ENCODE measurements at regions not wholly inside any gene's neighbourhood (a gene's known extent, or its start where the extent isn't known, plus 50 kb on each side); places are given as distances from the start of the nearest gene placed in this dataset.

GRCh38 chr5:38752622-38753021, 93.2 kb upstream of the OSMR start:
- H3K4me1 Mint-ChIP-seq = peaks cover 7% of the 10 kb centered on the region
- H3K9me3 Mint-ChIP-seq = no peaks in the 10 kb centered on the region
- TF ChIP-seq CTCF (IDR thresholded peaks at IDR 0.05) = no peak
- no peak for TF ChIP-seq EZH2 (IDR thresholded peaks at IDR 0.05)
- no peak for TF ChIP-seq EZH2phosphoT487 (IDR thresholded peaks at IDR 0.05)
- H3K4me3 ChIP-seq = no peak overlapping the region
- no peak for DNase-seq (ENCODE audit: low spot score)
- H3K27me3 Mint-ChIP-seq (ENCODE audit: insufficient read depth, low read depth) = peaks cover 2% of the 10 kb centered on the region
- H4K20me1 ChIP-seq (ENCODE audit: low read depth) = no peaks in the 10 kb centered on the region
- no peaks in the 10 kb centered on the region for H3K27me3 ChIP-seq
- H3K79me2 ChIP-seq (ENCODE audit: low read depth) = no peaks in the 10 kb centered on the region
- no peak overlapping the region for H3K4me2 ChIP-seq
- H3K9me3 ChIP-seq (ENCODE audit: low read depth) = no peaks in the 10 kb centered on the region
- H3K9ac ChIP-seq = no peak overlapping the region
- H3K27ac Mint-ChIP-seq = no peak overlapping the region
- H3K27ac ChIP-seq = no peak overlapping the region
- H3F3A ChIP-seq (ENCODE audit: low read depth) = no peaks in the 10 kb centered on the region
- no peak overlapping the region for H3K4me3 Mint-ChIP-seq
- H2AFZ ChIP-seq (replicated peaks) = no peak overlapping the region
- no peaks in the 10 kb centered on the region for H3K4me1 ChIP-seq
- H3K36me3 Mint-ChIP-seq = no peaks in the 10 kb centered on the region
- H3K36me3 ChIP-seq = no peaks in the 10 kb centered on the region

GRCh38 chr5:38753141-38753540, 92.7 kb upstream of the OSMR start:
- Histone ChIP-seq H4K20me1 (ENCODE audit: low read depth) (no peaks in the 10 kb centered on the region), H3K9ac (no peak overlapping the region), H2AFZ (replicated peaks) (no peak overlapping the region), H3K4me1 (no peaks in the 10 kb centered on the region), H3K36me3 (no peaks in the 10 kb centered on the region), H3K4me2 (no peak overlapping the region), H3K9me3 (ENCODE audit: low read depth) (no peaks in the 10 kb centered on the region), H3K4me3 (no peak overlapping the region), H3K79me2 (ENCODE audit: low read depth) (no peaks in the 10 kb centered on the region), H3F3A (ENCODE audit: low read depth) (no peaks in the 10 kb centered on the region), H3K27me3 (no peaks in the 10 kb centered on the region), H3K27ac (no peak overlapping the region)
- Mint-ChIP-seq H3K36me3 (no peaks in the 10 kb centered on the region), H3K4me3 (no peak overlapping the region), H3K27me3 (ENCODE audit: insufficient read depth, low read depth) (peaks cover 2% of the 10 kb centered on the region), H3K27ac (no peak overlapping the region), H3K4me1 (peaks cover 7% of the 10 kb centered on the region), H3K9me3 (no peaks in the 10 kb centered on the region)
- no peak for DNase-seq (ENCODE audit: low spot score)
- TF ChIP-seq EZH2phosphoT487 (IDR thresholded peaks at IDR 0.05) = no peak
- TF ChIP-seq CTCF (IDR thresholded peaks at IDR 0.05) = no peak
- TF ChIP-seq EZH2 (IDR thresholded peaks at IDR 0.05) = no peak

DNA sequence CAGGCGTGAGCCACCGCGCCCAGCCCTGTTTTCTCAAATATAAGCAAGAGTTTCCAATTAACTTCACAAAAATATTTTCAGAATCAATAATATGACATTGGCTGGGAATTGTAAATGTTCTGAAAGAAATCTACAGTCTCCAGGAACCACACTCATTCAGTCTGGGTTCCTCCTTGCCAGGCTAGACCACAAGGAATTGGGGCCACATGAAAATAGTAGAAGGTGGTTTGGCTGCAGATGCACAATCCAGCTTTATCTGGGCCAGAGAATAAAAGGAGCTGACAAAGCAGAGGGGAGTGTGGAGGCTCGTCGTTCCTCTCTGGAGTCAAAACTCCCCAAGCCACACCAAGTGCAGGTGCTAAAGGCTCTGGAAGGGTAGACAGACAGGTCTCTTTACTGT, 92.0 kb upstream of the OSMR start:
- Histone ChIP-seq H3F3A (ENCODE audit: low read depth) (no peaks in the 10 kb centered on the region), H3K9ac (no peak overlapping the region), H4K20me1 (ENCODE audit: low read depth) (no peaks in the 10 kb centered on the region), H3K27me3 (no peaks in the 10 kb centered on the region), H3K27ac (no peak overlapping the region), H2AFZ (replicated peaks) (no peak overlapping the region), H3K36me3 (no peaks in the 10 kb centered on the region), H3K9me3 (ENCODE audit: low read depth) (no peaks in the 10 kb centered on the region), H3K79me2 (ENCODE audit: low read depth) (no peaks in the 10 kb centered on the region), H3K4me3 (no peak overlapping the region), H3K4me2 (no peak overlapping the region), H3K4me1 (no peaks in the 10 kb centered on the region)
- Mint-ChIP-seq H3K27ac (no peak overlapping the region), H3K27me3 (ENCODE audit: insufficient read depth, low read depth) (peaks cover 2% of the 10 kb centered on the region), H3K4me1 (peaks cover 9% of the 10 kb centered on the region), H3K36me3 (no peaks in the 10 kb centered on the region), H3K4me3 (no peak overlapping the region), H3K9me3 (no peaks in the 10 kb centered on the region)
- no peak for TF ChIP-seq EZH2 (IDR thresholded peaks at IDR 0.05)
- TF ChIP-seq CTCF (IDR thresholded peaks at IDR 0.05) = no peak
- TF ChIP-seq EZH2phosphoT487 (IDR thresholded peaks at IDR 0.05) = no peak
- DNase-seq (ENCODE audit: low spot score) = no peak

GRCh38 chr5:38755181-38755580, 90.6 kb upstream of the OSMR start:
- Histone ChIP-seq H3K9ac (no peak overlapping the region), H3K4me3 (no peak overlapping the region), H3K4me2 (no peak overlapping the region), H3K36me3 (no peaks in the 10 kb centered on the region), H3K4me1 (no peaks in the 10 kb centered on the region), H2AFZ (replicated peaks) (no peak overlapping the region), H3K79me2 (ENCODE audit: low read depth) (no peaks in the 10 kb centered on the region), H4K20me1 (ENCODE audit: low read depth) (no peaks in the 10 kb centered on the region), H3K9me3 (ENCODE audit: low read depth) (no peaks in the 10 kb centered on the region), H3K27me3 (no peaks in the 10 kb centered on the region), H3F3A (ENCODE audit: low read depth) (no peaks in the 10 kb centered on the region), H3K27ac (no peak overlapping the region)
- TF ChIP-seq EZH2phosphoT487 (IDR thresholded peaks at IDR 0.05) (no peak), EZH2 (IDR thresholded peaks at IDR 0.05) (no peak), CTCF (IDR thresholded peaks at IDR 0.05) (no peak)
- no peak for DNase-seq (ENCODE audit: low spot score)
- Mint-ChIP-seq H3K27ac (no peak overlapping the region), H3K4me3 (no peak overlapping the region), H3K9me3 (no peaks in the 10 kb centered on the region), H3K36me3 (no peaks in the 10 kb centered on the region), H3K4me1 (peaks cover 16% of the 10 kb centered on the region), H3K27me3 (ENCODE audit: insufficient read depth, low read depth) (peaks cover 2% of the 10 kb centered on the region)

Measured in neural progenitor cell (in vitro differentiated cells).